Brain microvascular endothelial cell (primary cell): ENCODE measurements at regions not wholly inside any gene's neighbourhood (a gene's known extent, or its start where the extent isn't known, plus 50 kb on each side); places are given as distances from the start of the nearest gene placed in this dataset.

Source experiments
- DNase-seq: peaks from one replicate; pipeline ENCODE4 v3.0.0-alpha.2; 2020
- H3K27ac ChIP-seq: fragments of 250-450 bp; sonication (Bioruptor Pico); 2 replicates; pipeline ENCODE4 v1.5.1; 2020; ENCODE audit warnings: mild to moderate bottlenecking, moderate library complexity
- H3K27me3 ChIP-seq: fragments of 250-450 bp; sonication (Bioruptor Pico); replicated peaks from 2 replicates; pipeline ENCODE4 v1.5.1; 2020; ENCODE audit warnings: mild to moderate bottlenecking
- H3K36me3 ChIP-seq: fragments of 250-450 bp; sonication (Bioruptor Pico); replicated peaks from 2 replicates; pipeline ENCODE4 v1.5.1; 2020; ENCODE audit warnings: mild to moderate bottlenecking
- H3K4me3 ChIP-seq: 2 replicates; pipeline ENCODE4 v1.5.1; 2011; ENCODE audit warnings: low read depth, mild to moderate bottlenecking, control low read depth, low read length, moderate library complexity
- in situ Hi-C: cut with HindIII; loops from 2 replicates; pipeline ENCODE4 v1.10.0; 2017; ENCODE audit warnings: low sequenced_read_pairs, low pct_ligation_motif_present
- TF ChIP-seq, protein P1 (sequence below): IDR thresholded peaks from 2 replicates; pipeline ENCODE4 v1.5.1; 2011; ENCODE audit warnings: low read depth, mild to moderate bottlenecking, moderate library complexity, low read length, control low read depth, inconsistent platforms; ENCODE audit errors: missing control alignments

DNA sequence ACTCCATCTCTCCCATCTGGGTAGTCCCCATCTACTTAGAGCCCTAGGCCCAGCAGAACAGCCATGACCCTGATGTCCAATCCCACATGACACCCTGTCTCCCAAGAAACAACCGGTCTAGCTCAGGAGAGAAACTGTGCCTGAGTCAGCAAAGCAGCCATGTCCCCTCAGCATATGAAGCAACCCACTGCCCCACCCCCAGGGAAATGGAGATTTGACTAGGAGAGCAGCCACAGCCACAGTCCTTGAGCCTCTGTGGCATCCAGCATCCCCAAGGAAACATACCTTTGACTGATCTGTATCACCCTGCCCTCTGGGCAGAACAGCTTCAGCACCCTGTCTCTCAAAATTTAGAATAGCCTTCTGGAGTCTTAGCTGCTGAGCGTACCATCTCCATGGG, 641.9 kb upstream of the FBXO33 start:
- DNase-seq: no peak
- H3K36me3 ChIP-seq: no peaks in the 10 kb centered on the region
- no peak overlapping the region for H3K27ac ChIP-seq
- in situ Hi-C loops: no loop called here
- H3K27me3 ChIP-seq: no peaks in the 10 kb centered on the region
- TF ChIP-seq, protein P1, sequence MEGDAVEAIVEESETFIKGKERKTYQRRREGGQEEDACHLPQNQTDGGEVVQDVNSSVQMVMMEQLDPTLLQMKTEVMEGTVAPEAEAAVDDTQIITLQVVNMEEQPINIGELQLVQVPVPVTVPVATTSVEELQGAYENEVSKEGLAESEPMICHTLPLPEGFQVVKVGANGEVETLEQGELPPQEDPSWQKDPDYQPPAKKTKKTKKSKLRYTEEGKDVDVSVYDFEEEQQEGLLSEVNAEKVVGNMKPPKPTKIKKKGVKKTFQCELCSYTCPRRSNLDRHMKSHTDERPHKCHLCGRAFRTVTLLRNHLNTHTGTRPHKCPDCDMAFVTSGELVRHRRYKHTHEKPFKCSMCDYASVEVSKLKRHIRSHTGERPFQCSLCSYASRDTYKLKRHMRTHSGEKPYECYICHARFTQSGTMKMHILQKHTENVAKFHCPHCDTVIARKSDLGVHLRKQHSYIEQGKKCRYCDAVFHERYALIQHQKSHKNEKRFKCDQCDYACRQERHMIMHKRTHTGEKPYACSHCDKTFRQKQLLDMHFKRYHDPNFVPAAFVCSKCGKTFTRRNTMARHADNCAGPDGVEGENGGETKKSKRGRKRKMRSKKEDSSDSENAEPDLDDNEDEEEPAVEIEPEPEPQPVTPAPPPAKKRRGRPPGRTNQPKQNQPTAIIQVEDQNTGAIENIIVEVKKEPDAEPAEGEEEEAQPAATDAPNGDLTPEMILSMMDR: no peak
- no peak overlapping the region for H3K4me3 ChIP-seq

DNA sequence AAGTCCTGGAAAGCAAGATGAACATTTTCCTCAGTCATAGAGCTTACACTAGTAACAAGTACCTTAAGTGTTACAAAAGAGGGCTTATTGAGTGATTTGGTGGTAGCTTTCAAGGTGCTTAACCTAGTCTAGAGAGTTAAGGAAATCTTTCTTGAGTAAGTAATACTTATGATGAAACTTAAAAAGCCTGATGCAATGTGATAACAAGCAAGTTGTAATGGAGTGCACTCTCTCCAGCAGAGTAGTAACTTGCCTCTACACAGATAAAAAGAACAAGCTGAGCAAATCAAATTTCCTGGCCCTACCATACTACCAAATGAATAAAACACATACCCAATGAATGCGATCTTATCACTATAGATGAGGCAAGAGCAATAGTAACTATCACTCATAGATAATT, 639.9 kb upstream of the FBXO33 start:
- Histone ChIP-seq H3K36me3 (no peaks in the 10 kb centered on the region), H3K4me3 (no peak overlapping the region), H3K27ac (no peak overlapping the region), H3K27me3 (no peaks in the 10 kb centered on the region)
- in situ Hi-C loops: no loop called here
- no peak for DNase-seq
- TF ChIP-seq, protein P1: no peak

DNA sequence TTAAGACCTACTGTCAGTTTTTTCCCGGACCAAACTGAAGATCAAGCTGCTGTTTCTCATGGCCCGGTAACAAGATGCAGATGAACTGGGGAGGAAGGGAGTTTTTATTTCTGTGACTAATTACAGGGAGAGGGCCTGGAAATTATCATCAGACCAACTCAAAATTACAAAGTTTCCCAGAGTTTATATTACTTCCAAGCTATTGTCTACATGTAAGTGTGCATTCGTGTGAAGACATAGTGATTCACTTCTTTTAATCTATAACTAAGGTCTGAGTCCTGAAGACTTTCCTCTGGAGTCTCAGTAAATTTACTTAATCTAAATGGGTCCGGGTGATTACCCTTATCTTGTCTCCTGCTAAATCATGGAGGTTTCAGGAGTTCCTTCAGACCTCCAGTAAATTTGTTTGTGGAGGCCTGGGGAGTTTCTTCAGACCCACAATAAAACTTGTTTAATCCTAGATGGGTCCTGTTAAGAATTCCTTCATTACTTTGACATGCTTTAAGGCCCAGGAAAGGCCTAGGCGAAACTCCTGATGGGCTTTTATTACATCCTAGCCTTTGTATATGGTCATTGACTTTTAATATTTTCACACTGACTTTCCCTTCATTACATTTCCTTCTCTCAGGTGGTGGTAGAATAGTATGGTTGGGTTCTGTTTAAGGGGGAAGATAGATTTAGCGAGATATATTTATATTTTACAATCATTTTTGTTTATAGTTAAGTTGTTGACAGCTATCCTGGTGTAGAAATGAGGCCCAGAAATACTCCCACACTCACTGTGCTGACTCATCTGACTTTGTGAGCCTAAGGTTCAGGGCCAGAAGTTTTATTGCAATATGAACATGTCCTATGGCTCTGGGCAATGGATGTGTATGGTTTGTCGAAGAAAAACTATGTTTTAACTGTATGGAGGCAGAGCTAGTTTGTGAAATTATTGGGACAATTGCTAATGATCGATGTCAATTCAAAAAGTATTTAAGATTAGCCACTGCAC, 627.0 kb upstream of the FBXO33 start:
- no peak for DNase-seq
- in situ Hi-C loops: no loop called here
- Histone ChIP-seq H3K4me3 (no peak overlapping the region), H3K27me3 (no peaks in the 10 kb centered on the region), H3K27ac (no peak overlapping the region), H3K36me3 (no peaks in the 10 kb centered on the region)
- TF ChIP-seq, protein P1: no peak

DNA sequence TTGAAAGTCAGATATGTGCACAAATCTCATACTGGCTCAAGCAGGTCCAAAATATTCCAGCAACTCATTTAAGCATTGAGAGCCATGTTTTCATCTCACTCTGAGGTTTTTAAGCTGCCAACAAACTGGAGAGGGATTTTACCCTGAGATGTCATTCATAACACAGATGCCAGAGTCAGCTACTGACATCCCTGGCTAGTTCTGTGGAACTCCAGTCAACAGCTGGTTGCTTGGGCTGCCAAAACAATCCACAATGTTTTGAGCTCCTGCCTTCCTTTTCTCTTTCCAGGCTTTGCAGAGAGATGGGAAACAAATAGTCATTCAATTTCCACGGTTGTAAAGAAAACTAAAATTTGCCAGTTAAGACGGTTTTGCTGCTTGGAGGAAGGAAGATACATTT, 621.2 kb upstream of the FBXO33 start:
- Histone ChIP-seq H3K36me3 (no peaks in the 10 kb centered on the region), H3K27ac (no peak overlapping the region), H3K27me3 (no peaks in the 10 kb centered on the region), H3K4me3 (no peak overlapping the region)
- in situ Hi-C loops: no loop called here
- DNase-seq: no peak
- TF ChIP-seq, protein P1: no peak

DNA sequence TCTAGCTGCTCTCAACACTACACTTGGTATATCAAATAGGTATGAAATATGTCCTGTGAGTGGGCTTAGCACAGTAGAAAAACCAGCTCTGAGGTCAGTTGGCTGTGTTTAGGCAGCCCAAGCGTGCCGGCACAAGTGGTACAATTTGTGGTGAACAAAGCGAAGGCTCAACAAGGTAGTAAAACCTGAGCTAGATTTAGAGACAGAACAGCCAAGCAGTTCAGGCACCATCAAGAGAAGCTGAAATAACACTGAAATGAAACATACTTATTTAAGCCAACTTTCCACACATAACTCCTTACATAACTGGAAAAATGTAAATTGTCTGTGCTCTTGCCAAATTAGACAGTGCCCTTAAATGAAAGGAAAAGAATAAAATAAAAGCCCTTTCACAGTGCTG, 596.8 kb upstream of the FBXO33 start:
- Histone ChIP-seq H3K4me3 (no peak overlapping the region), H3K27ac (no peak overlapping the region), H3K36me3 (no peaks in the 10 kb centered on the region), H3K27me3 (no peaks in the 10 kb centered on the region)
- in situ Hi-C loops: no loop called here
- no peak for DNase-seq
- TF ChIP-seq, protein P1: no peak
